ENCODE measurements at regions not wholly inside any gene's neighbourhood (a gene's known extent, or its start where the extent isn't known, plus 50 kb on each side); places are given as distances from the start of the nearest gene placed in this dataset.

- TF ChIP-seq CTCF (IDR thresholded peaks at IDR 0.05; ENCODE audit: low read depth, low read length, poor library complexity, severe bottlenecking) (no peak), EZH2phosphoT487 (IDR thresholded peaks at IDR 0.05; ENCODE audit: borderline replicate concordance, low read length) (no peak)
These were observed 835.5 kb downstream of the PDHA2 start for GRCh38 chr4:96675416-96675815.

Data from DOHH2 (cell line).